Activated naive CD8-positive, alpha-beta T cell treated with anti-CD3 and anti-CD28 coated beads for 36 hours (primary cell): ENCODE measurements at regions not wholly inside any gene's neighbourhood (a gene's known extent, or its start where the extent isn't known, plus 50 kb on each side); places are given as distances from the start of the nearest gene placed in this dataset.

Experiments
- DNase-seq: peaks from one replicate; pipeline ENCODE4 v3.0.0; 2021
- H3K27ac Mint-ChIP-seq: one replicate; pipeline ENCODE4 v1.8.0; 2022; ENCODE audit warnings: mild to moderate bottlenecking, moderate library complexity, mixed read lengths
- H3K27me3 Mint-ChIP-seq: one replicate; pipeline ENCODE4 v1.8.0; 2022; ENCODE audit warnings: mild to moderate bottlenecking, mixed read lengths
- H3K36me3 Mint-ChIP-seq: one replicate; pipeline ENCODE4 v1.8.0; 2021; ENCODE audit warnings: mild to moderate bottlenecking, mixed read lengths
- H3K4me1 Mint-ChIP-seq: one replicate; pipeline ENCODE4 v1.8.0; 2021; ENCODE audit warnings: mixed read lengths
- H3K4me3 Mint-ChIP-seq: one replicate; pipeline ENCODE4 v1.8.0; 2022; ENCODE audit warnings: mild to moderate bottlenecking, moderate library complexity, mixed read lengths
- H3K9me3 Mint-ChIP-seq: one replicate; pipeline ENCODE4 v1.8.0; 2022; ENCODE audit warnings: mixed read lengths

DNA sequence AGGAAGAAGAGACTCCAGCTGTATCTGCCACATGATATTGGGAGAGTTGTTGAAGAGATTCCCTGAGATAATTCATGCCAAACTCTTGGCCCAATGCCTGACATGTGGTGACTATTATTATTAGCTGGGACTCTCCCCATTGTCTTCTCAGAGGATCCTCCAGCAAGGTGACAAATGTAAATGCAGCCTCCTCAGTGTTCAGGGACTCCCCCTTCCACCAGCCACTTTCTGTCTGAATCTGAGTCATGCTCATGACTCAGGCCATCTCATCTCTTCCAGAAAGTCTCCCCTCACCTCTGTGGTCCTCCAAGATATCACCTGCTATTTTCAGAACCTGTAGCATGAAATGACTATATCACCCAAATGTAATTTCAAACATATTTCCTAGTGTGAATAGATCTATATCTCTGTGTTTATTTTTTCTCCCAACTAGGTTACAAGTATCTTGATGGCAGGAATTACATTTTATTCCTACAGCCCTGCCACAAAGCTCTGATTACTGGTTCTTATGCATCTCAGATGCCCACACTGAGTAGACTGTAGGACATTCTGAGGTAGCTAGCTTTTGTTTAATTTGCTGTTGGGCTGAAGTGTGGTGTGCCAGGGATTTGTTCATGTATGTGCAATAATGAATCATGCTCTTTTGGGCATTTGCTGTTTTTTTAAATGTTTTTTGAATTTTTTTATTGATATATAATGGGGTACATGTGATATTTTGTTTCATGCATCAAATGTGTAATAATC lies 126.6 kb upstream of the IL12B start:
- Mint-ChIP-seq H3K4me3 (peak overlapping the region; percentile 16), H3K4me1 (peaks cover 47% of the 10 kb centered on the region), H3K27ac (peak overlapping the region; percentile 86), H3K9me3 (peaks cover 4% of the 10 kb centered on the region), H3K27me3 (peaks cover 15% of the 10 kb centered on the region), H3K36me3 (peaks cover 1% of the 10 kb centered on the region)
- peak; percentile 73 for DNase-seq

DNA sequence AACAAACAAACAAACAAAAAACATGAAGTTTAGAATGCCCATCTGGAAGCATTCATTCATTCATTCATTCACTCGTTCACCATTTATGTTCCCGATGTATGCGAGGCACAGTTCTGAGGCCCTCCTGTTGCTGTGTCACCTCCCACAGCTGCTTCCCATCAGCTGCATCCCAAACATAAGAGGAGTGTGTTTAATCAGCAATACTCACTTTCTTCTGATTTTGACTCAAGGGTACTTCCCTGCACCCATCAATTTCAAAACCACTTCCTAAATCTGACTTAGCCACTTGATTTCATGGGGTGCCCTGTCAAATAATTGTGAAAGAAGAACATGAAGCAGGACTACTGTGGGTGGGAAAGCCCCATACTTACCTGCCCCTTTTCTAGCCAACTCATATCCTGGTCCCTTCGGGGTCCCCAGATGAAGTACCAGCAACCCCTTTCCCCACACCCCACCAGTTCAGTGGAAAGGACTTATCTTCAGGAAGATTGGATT lies 128.0 kb upstream of the IL12B start:
- Mint-ChIP-seq H3K36me3 (peaks cover 1% of the 10 kb centered on the region), H3K4me3 (peak overlapping the region; percentile 15), H3K4me1 (peaks cover 45% of the 10 kb centered on the region), H3K27me3 (peaks cover 18% of the 10 kb centered on the region), H3K9me3 (peaks cover 4% of the 10 kb centered on the region), H3K27ac (peak overlapping the region; percentile 75)
- DNase-seq, result peak; percentile 55

GRCh38 chr5:159459132-159459627 lies 128.9 kb upstream of the IL12B start:
- no peak overlapping the region for H3K4me3 Mint-ChIP-seq
- H3K9me3 Mint-ChIP-seq, result peaks cover 4% of the 10 kb centered on the region
- peaks cover 45% of the 10 kb centered on the region for H3K4me1 Mint-ChIP-seq
- peaks cover 18% of the 10 kb centered on the region for H3K27me3 Mint-ChIP-seq
- DNase-seq, result no peak
- peak overlapping the region; percentile 43 for H3K27ac Mint-ChIP-seq
- H3K36me3 Mint-ChIP-seq, result peaks cover 1% of the 10 kb centered on the region

DNA sequence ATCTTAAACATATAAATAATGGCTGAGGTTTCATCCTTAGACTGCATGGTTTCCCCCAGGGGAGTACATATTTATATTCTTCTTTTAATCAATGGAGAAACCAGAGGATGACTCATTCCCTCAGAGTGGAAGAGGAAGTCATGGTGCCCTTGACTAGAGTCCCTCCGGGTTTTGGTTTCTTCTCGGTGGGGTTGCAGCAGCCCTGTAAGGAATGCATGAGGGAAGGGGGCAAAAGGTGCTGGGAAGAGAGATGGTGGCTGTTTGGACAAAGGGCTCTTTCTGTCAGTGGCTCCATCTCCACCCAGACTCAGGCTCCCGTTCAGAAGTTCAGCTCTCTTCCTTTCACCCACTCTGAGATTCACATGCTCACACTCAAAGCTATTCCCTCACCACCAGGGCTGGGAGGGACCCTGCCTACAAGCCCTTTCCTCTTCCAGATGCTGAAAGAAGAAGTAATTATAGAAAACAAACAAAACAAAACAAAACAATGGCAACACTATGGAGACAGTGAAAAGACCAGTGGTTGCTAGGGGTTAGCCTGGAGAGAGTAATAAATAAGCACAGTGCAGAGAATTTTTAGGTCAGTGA lies 129.8 kb upstream of the IL12B start:
- DNase-seq, result peak; percentile 14
- Mint-ChIP-seq H3K4me3 (no peak overlapping the region), H3K27ac (no peak overlapping the region), H3K27me3 (peaks cover 9% of the 10 kb centered on the region), H3K4me1 (peaks cover 45% of the 10 kb centered on the region), H3K9me3 (peaks cover 4% of the 10 kb centered on the region), H3K36me3 (peaks cover 1% of the 10 kb centered on the region)

DNA sequence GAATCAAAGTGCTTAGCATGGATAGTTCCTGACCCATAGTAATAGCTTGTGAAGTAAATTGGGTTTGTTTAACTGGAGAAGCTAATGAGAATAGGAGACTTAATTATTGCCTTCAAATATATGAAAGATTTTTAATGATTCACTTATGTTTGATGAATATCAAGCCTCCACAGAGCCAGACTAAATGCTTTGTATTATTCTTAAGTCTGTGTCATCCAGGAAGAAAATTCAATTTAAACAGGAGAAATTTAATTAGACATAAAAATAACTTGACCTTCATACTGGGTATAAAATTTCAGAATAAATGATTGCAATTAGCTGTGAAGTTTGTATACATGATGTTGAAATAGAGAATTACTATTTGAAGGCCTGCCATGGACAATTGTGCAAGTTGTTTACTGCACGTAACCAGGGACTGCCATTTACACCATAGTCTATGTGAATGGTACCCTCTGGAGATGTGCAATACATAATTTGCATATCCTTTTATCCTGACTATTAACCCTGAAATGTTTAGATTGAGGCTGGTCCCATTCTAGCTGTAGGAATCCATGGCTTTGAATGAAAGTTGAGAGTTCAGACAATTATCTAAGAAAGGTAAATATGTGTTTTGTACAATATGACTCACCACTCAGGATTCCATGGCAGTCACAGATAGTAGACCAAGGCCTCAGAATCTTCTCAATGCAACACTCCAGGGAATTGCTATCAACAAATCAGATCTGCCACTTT lies 133.5 kb upstream of the IL12B start:
- Mint-ChIP-seq H3K4me1 (peaks cover 21% of the 10 kb centered on the region), H3K36me3 (peaks cover 1% of the 10 kb centered on the region), H3K9me3 (peaks cover 2% of the 10 kb centered on the region), H3K27ac (no peak overlapping the region), H3K4me3 (no peak overlapping the region), H3K27me3 (peaks cover 7% of the 10 kb centered on the region)
- no peak for DNase-seq

- Mint-ChIP-seq H3K36me3 (no peaks in the 10 kb centered on the region), H3K4me1 (peaks cover 20% of the 10 kb centered on the region), H3K27ac (no peak overlapping the region), H3K9me3 (no peaks in the 10 kb centered on the region), H3K4me3 (no peak overlapping the region), H3K27me3 (peaks cover 11% of the 10 kb centered on the region)
- DNase-seq, result no peak
Measured at GRCh38 chr5:159465604-159466003, 135.3 kb upstream of the IL12B start.

- H3K9me3 Mint-ChIP-seq, result no peaks in the 10 kb centered on the region
- DNase-seq, result no peak
- H3K4me1 Mint-ChIP-seq, result peaks cover 20% of the 10 kb centered on the region
- H3K4me3 Mint-ChIP-seq, result no peak overlapping the region
- no peaks in the 10 kb centered on the region for H3K36me3 Mint-ChIP-seq
- H3K27ac Mint-ChIP-seq, result no peak overlapping the region
- peaks cover 16% of the 10 kb centered on the region for H3K27me3 Mint-ChIP-seq
Measured at GRCh38 chr5:159467666-159468065, 137.4 kb upstream of the IL12B start.

- Mint-ChIP-seq H3K27me3 (peaks cover 12% of the 10 kb centered on the region), H3K9me3 (peaks cover 6% of the 10 kb centered on the region), H3K27ac (no peak overlapping the region), H3K4me1 (peaks cover 20% of the 10 kb centered on the region), H3K36me3 (no peaks in the 10 kb centered on the region), H3K4me3 (no peak overlapping the region)
- DNase-seq, result no peak
Measured at GRCh38 chr5:159469496-159470372, 139.4 kb upstream of the IL12B start.

GRCh38 chr5:159471904-159472303 lies 141.6 kb upstream of the IL12B start:
- no peak for DNase-seq
- H3K27ac Mint-ChIP-seq, result no peak overlapping the region
- H3K36me3 Mint-ChIP-seq, result peaks cover 6% of the 10 kb centered on the region
- H3K9me3 Mint-ChIP-seq, result peaks cover 20% of the 10 kb centered on the region
- H3K4me1 Mint-ChIP-seq, result peaks cover 18% of the 10 kb centered on the region
- H3K4me3 Mint-ChIP-seq, result no peak overlapping the region
- peaks cover 17% of the 10 kb centered on the region for H3K27me3 Mint-ChIP-seq

- no peak for DNase-seq
- Mint-ChIP-seq H3K27me3 (peaks cover 9% of the 10 kb centered on the region), H3K4me1 (peaks cover 11% of the 10 kb centered on the region), H3K27ac (no peak overlapping the region), H3K9me3 (peaks cover 20% of the 10 kb centered on the region), H3K4me3 (no peak overlapping the region), H3K36me3 (peaks cover 7% of the 10 kb centered on the region)
Measured at GRCh38 chr5:159475026-159475425, 144.7 kb upstream of the IL12B start.

GRCh38 chr5:159478950-159479349 lies 148.7 kb upstream of the IL12B start:
- DNase-seq, result no peak
- Mint-ChIP-seq H3K4me3 (no peak overlapping the region), H3K4me1 (peaks cover 9% of the 10 kb centered on the region), H3K27me3 (peaks cover 5% of the 10 kb centered on the region), H3K27ac (no peak overlapping the region), H3K36me3 (peaks cover 7% of the 10 kb centered on the region), H3K9me3 (peaks cover 18% of the 10 kb centered on the region)

DNA sequence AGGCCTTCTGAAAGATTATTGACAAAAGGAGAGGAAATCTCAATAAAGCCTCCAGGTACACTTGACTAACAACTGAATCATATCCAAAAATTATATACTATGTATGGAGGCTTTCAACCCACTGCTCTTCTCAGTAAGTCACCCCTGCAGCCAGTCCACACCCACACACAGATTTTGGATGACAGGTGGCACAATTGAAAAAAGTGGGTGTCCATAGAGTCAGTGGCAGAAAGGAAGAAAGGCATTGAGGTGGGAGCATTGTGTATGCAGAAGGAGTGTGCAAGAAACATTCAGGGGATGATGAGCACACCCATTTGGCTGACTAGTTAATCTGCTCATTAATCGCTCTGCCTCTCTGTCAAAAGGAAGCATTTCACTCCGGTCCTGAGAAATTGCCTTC lies 150.6 kb upstream of the IL12B start:
- H3K36me3 Mint-ChIP-seq, result peaks cover 4% of the 10 kb centered on the region
- peaks cover 4% of the 10 kb centered on the region for H3K9me3 Mint-ChIP-seq
- H3K4me1 Mint-ChIP-seq, result peaks cover 9% of the 10 kb centered on the region
- peaks cover 5% of the 10 kb centered on the region for H3K27me3 Mint-ChIP-seq
- no peak for DNase-seq
- no peak overlapping the region for H3K27ac Mint-ChIP-seq
- H3K4me3 Mint-ChIP-seq, result no peak overlapping the region

GRCh38 chr5:159481751-159482150 lies 151.5 kb upstream of the IL12B start:
- Mint-ChIP-seq H3K27ac (no peak overlapping the region), H3K4me1 (peaks cover 9% of the 10 kb centered on the region), H3K9me3 (no peaks in the 10 kb centered on the region), H3K36me3 (peaks cover 1% of the 10 kb centered on the region), H3K27me3 (no peaks in the 10 kb centered on the region), H3K4me3 (no peak overlapping the region)
- no peak for DNase-seq

- H3K27ac Mint-ChIP-seq, result no peak overlapping the region
- H3K27me3 Mint-ChIP-seq, result no peaks in the 10 kb centered on the region
- H3K36me3 Mint-ChIP-seq, result no peaks in the 10 kb centered on the region
- DNase-seq, result no peak
- H3K4me1 Mint-ChIP-seq, result no peaks in the 10 kb centered on the region
- no peak overlapping the region for H3K4me3 Mint-ChIP-seq
- no peaks in the 10 kb centered on the region for H3K9me3 Mint-ChIP-seq
Measured at GRCh38 chr5:159486836-159487235, 156.5 kb upstream of the IL12B start.
